ENCODE measurements at regions not wholly inside any gene's neighbourhood (a gene's known extent, or its start where the extent isn't known, plus 50 kb on each side); places are given as distances from the start of the nearest gene placed in this dataset.
"Not testable (repeated sequence)": the region's sequence is repeated elsewhere in the genome, so short reads cannot be mapped to it uniquely, and the experiment has no call there.

GRCh38 chr1:22336696-22337545 lies 114.7 kb upstream of the ZBTB40 start:
- not testable (repeated sequence) for DNase-seq

DNA sequence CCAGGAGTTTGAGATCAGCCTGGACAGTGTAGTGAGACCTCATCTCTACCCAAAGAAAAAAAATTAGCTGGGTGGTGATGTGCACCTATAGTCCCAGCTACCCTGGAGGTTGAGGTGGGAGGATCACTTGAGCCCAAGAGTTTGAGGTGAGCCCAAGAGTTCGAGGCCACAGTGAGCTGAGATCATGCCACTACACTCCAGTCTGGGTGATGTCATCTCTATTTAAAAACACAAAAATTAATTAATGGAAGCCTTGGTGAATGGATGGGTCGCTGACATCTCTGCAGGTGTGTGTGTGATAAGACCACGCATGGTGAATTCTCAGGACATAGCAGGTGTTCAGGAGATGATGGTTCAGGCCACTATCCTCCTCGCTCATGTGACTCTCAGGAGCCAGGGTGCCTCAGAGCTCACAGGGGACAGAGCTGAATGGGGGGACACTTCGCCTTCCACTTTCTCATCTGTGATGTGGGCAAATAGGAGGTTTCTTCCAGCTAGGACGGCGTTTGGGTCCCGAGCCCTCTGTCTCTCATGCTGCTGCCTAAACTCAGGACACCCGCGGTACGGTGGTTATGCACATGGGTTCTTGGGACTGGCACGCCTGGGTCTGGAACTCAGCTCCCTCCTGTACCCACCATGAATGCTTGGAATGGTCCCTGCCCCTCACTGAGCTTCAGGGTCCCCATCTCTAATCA lies 113.4 kb upstream of the ZBTB40 start:
- DNase-seq, result no peak

DNA sequence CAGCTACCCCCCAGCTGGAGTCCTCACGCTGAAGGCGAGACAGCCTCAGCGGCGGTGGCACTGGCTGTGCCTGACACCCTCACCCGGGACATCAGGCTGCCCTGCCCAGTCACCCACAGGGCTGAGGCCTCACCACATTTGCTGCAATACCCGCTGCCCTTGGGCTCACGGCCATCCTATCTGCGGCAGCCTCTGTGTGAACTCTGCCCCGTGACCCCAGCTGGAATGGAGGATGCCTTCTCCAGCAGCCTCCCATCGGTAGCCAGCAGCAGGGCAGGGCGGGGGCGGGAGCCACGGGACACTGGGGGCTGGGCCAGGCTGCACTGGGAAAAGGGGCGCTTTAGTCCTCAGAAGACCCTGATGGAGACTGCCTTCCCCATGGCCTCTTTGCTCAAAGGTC lies 112.4 kb upstream of the ZBTB40 start:
- no peak for DNase-seq

GRCh38 chr1:22340066-22340465 lies 111.6 kb upstream of the ZBTB40 start:
- DNase-seq, result no peak

DNA sequence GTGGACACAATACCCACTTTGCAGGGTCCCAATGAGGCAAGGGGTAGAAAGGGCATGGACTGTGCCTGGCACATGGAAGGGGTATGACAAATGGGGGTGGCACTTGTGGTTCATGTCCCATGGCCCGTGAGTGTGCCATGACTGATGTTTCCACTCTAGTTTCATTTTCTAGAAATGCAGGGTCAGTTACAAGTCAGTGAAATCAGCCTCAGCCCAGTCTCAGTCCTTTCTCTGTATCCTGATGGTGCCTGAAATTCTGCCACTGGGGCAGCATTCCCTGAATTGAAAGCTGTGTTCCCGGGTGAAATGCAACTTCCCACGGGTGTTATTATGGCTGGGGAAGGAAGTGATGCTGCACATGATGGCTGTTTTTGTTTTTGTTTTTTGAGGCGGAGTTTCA lies 110.8 kb upstream of the ZBTB40 start:
- DNase-seq, result no peak

- DNase-seq, result no peak
Measured at GRCh38 chr1:22341791-22342605, 109.7 kb upstream of the ZBTB40 start.

- DNase-seq, result no peak
Measured at GRCh38 chr1:22342734-22343191, 108.9 kb upstream of the ZBTB40 start.

DNA sequence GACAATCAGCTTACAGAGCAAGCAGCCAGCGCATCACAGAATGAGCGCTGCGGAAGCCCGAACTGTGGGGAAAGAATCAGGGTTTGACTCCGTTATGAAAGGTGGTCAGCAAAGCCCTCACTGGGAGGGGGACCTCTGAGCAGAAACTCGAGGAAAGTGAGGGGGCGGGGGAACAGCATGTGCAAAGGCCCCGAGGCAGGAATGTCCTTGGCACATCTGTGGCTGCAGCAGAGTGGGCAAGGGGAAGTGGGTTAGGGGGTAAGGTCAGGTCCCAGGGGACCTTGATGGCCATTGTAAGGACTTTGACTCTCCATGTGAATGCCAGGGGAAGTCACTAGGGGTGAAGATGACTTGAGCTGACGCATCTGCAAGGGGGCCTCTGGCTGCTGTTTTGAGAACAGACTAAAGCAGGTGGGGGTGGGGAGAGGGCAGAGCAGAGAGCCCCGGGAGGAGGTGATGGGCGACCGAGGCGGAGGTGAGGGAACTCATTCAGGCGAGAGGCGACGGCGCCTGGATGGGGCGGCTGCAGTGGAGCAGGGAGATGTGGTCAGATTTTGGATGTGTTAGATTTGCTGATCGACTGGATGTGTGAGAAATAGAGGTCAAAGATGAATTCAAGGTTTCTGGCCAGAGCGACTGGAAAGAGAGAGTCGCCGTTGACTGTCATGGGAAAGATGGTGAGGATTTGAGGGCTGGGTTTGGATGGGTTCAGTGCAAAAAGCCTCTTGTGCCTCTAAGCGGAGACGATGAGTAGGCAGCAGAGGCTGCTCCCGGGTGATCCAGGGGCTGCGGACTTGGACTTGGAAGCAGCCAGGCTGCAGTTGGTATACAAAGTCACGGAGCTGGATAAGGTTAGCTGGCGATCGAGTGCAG lies 108.0 kb upstream of the ZBTB40 start:
- DNase-seq, result no peak

DNA sequence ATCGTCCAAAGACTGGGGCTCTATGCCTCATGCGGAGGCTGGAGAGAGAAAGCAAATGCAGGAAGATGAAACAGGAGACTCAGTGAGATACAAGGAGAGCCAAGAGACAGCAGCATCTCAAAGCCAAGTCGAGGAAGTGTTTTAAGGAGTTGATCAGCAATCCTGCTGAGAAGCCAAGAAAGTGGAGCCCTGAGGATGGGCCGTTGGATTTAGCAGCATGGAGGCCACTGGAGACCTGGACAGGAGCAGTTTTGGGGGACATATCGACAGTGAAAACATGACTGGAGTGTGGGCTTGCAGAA lies 107.4 kb upstream of the ZBTB40 start:
- no peak for DNase-seq

DNA sequence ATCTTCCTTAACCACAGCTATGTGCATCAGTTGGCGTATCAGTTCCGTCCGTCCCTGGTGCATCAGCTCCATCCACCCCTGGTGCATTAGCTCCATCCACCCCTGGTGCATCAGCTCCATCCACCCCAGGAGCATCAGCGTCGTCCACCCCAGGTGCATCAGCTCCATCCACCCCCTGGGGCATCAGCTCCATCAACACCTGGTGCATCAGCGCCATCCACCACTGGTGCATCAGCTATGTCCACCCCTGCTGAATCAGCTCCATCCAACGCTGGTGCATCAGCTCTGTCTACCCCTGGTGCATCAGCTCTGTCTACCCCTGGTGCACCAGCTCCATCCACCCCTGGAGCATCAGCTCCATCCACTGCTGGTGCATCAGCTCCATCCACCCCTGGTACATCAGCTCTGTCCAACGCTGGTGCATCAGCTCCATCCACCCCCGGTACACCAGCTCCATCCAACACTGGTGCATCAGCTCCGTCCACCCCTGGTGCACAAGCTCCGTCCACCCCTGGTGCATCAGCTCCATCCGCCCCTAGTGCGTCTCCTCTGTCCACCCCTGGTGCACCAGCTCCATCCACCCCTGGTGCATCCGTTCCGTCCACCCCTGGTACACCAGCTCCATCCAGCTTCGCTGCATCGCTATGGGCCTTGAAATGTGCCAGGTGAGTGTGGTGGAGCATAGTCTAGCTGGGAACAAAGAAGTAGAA lies 106.6 kb upstream of the ZBTB40 start:
- DNase-seq, result no peak

DNA sequence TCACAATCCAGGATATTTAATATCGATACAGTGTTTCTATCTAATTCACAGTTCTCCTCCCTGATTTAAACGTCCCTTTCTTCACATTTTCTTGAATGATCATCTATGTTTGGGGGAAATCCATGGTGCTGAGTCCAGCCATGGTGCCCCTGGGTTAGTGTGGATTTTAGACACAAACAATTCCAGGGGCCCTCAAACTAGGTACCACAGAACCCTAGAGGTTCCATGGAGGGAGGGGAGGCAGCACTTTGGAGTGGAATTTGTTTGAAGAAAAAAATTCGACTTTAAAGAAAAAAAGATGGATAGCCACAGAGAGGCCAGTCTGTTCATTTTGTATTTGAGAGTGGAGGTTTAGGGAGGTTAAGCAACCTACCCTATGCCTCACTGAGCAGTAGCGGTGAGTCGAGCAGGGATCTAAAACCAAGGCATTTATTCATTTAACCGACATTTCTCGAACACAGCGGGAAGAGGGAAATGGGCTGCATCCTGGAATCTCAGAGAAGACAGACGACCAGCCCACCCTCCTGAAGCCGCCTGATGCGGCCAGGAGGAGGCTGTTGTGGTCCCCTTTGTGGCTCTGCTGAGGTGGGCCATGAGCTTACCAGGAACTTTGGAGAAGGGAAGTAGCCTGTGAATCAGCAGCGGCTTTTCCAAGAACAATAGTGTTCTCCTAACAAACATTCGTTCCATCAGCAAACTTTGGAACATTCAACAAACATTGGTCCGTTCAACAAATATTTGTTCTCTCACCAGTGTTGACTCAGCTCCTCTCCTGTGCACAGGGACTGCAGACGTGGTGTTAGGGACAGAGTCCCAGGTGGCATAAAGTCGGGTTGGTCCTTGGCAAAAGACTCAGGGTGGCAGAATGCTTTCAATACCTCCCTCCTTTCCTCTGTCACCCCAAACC lies 103.5 kb upstream of the ZBTB40 start:
- no peak for DNase-seq

GRCh38 chr1:22349362-22350043 lies 102.1 kb upstream of the ZBTB40 start:
- no peak for DNase-seq

DNA sequence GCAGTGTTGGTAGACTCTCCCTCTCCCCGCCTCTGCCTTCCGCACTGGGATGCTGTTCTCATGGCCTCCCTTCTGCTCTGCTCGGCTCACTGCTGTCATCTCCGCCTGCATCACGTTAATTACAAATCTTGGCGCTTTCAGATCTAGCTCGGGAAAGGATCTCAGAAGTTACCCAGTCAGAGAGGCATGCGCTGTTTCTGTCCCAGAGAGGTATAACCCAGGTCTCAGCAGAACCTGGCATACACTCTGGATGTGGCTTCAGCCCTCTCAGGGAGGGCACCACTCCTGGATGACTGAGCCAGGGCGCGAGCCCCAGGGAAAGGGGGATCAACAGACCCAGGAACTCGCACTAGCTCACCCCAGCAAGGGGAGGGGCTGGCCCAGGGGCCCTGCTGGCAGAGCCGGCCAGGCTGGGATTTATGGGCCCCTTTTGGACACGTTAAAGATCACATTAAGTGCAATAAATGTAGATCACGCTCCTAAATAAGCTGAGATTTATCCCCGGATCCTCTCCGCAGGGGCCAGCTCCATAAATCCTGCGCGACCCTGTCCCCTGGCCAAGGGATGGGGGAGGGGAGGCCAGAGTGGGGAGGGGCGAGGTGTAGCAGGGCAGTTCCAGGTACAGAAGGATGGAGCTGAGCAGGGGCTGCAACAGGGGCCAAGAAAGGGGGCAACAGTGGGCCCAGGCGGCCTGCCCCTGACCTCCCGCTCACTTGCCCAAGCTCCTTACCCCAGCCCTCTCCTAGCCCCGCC lies 101.3 kb upstream of the ZBTB40 start:
- DNase-seq, result no peak

- no peak for DNase-seq
Measured at GRCh38 chr1:22350924-22351767, 100.5 kb upstream of the ZBTB40 start.

- DNase-seq, result no peak
Measured at GRCh38 chr1:22351768-22352080, 99.9 kb upstream of the ZBTB40 start.

- no peak for DNase-seq
Measured at GRCh38 chr1:22352355-22352754, 99.3 kb upstream of the ZBTB40 start.

DNA sequence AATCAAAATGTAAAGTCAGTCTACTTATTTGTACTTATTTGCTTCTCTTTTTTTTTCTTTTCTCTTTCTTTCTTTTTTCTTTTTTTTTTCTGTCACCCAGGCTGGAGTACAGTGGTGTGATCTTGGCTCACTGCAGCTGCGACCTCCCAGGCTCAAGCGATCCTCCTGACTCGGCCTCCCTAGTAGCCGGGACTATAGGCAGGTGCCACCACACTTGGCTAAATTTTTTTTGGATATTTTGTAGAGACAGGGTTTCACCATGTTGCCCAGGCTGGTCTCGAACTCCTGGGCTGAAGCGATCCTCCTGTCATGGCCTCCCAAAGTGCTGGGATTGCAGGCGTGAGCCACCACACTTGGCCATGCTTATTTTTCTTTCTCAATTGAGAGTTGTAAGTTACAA lies 98.8 kb upstream of the ZBTB40 start:
- DNase-seq, result no peak

GRCh38 chr1:22359427-22359826 lies 92.2 kb upstream of the ZBTB40 start:
- no peak for DNase-seq

Data from NCI-H1436 treated with DMSO at 0.1 percent for 48 hours (cell line).